ENCODE measurements at regions not wholly inside any gene's neighbourhood (a gene's known extent, or its start where the extent isn't known, plus 50 kb on each side); places are given as distances from the start of the nearest gene placed in this dataset.

DNA sequence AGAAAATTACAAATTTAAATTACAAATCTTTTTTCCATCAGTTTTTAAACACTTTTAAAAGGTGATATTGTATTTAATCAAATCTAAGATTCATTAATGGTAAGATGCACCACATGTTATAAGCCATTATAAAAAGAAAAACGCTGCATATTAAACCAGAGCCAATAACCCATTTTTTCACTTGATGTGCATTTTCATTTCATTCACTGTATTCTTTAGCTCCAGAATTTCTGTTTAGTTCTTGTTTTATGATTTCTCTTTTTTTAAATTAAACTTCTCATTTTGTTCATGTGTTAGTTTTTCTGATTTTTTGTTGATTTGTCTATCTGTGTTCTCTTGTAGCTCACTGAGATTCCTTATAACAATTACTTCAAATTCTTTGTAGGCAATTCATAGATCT, 62.4 kb upstream of the MBOAT2 start:
- Histone ChIP-seq H2BK20ac (ENCODE audit: low read length) (no peak overlapping the region), H3K27me3 (replicated peaks in 1 of 4; ENCODE audit: control insufficient read depth in 3 of 4, extremely low read depth in 1 of 4, insufficient read depth in 3 of 4, low read length in 3 of 4) (no peaks in the 10 kb centered on the region), H2AFZ (ENCODE audit: low read length) (no peak overlapping the region), H3K4me2 (ENCODE audit: insufficient read depth in 1 of 2, low read depth in 2 of 2, low read length in 2 of 2) (no peak overlapping the region), H3K18ac (ENCODE audit: extremely low read depth, low read length) (no peak overlapping the region), H3K23me2 (ENCODE audit: low read depth, low read length) (no peaks in the 10 kb centered on the region), H3K27ac (ENCODE audit: low read depth, low read length) (no peak overlapping the region), H3K56ac (replicated peaks; ENCODE audit: insufficient read length, low read depth, low read length) (no peak overlapping the region), H3K4me3 (ENCODE audit: extremely low read depth in 1 of 4, insufficient read depth in 2 of 4, low read depth in 3 of 4, low read length in 4 of 4) (no peak overlapping the region), H3K36me3 (ENCODE audit: control insufficient read depth in 2 of 4, insufficient read depth in 4 of 4, low read length in 3 of 4) (no peaks in the 10 kb centered on the region), H3K23ac (ENCODE audit: insufficient read length) (no peak overlapping the region), H2BK12ac (ENCODE audit: low read depth, low read length) (no peak overlapping the region), H2BK15ac (ENCODE audit: low read length) (no peak overlapping the region), H3K4ac (replicated peaks; ENCODE audit: insufficient read length, low read depth, low read length) (no peak overlapping the region), H4K8ac (ENCODE audit: extremely low read depth, insufficient read depth, low read length) (no peak overlapping the region), H2BK120ac (replicated peaks; ENCODE audit: low read depth, low read length) (no peak overlapping the region), H4K5ac (ENCODE audit: insufficient read length, low read depth, low read length) (no peak overlapping the region), H3K79me1 (ENCODE audit: low read depth, low read length) (no peaks in the 10 kb centered on the region), H3K9ac (replicated peaks in 1 of 4; ENCODE audit: extremely low read depth in 1 of 4, low read depth in 3 of 4, low read length in 3 of 4) (no peak overlapping the region), H3K14ac (ENCODE audit: insufficient read length) (no peak overlapping the region), H2AK5ac (ENCODE audit: low read depth, low read length) (no peak overlapping the region), H4K20me1 (replicated peaks in 1 of 2; ENCODE audit: control insufficient read depth in 1 of 2, insufficient read depth in 2 of 2, low read length in 2 of 2) (no peaks in the 10 kb centered on the region), H4K91ac (replicated peaks; ENCODE audit: insufficient read length, low read length) (no peak overlapping the region), H3K4me1 (replicated peaks in 1 of 4; ENCODE audit: control insufficient read depth in 3 of 4, insufficient read depth in 4 of 4, low read length in 3 of 4) (no peaks in the 10 kb centered on the region), H2BK5ac (ENCODE audit: low read depth, low read length) (no peak overlapping the region), H3K9me3 (ENCODE audit: insufficient read depth in 2 of 2, low read depth in 1 of 2, low read length in 1 of 2) (no peaks in the 10 kb centered on the region), H3K79me2 (ENCODE audit: control insufficient read depth in 1 of 2, insufficient read depth in 2 of 2, low read length in 2 of 2) (no peaks in the 10 kb centered on the region)
- FAIRE-seq, result no peak
- POLR2A ChIA-PET (ENCODE audit: partially characterized antibody), result no interaction called here
- no peak for DNase-seq (ENCODE audit: low read depth in 1 of 2, low spot score in 2 of 2)
- WGBS, 2 experiments (ENCODE audit: extremely low coverage in 1 of 2, insufficient coverage in 1 of 2, insufficient read length in 1 of 2, insufficient replicate concordance in 2 of 2, low coverage in 1 of 2, low lambda C conversion rate in 2 of 2, missing lambda C conversion rate in 1 of 2), result 86% methylated on average over 1 of the region's 1 CpG; no CpG with 5 or more reads in 1 of the 2 experiments
- CTCF ChIA-PET (ENCODE audit: partially characterized antibody), result interaction anchor here (1.1 to 1.6 kb wide), 3 partner anchors 9 to 74 kb away, joined by 3 to 4 read pairs (median 3); no protein-coding TSS in a partner anchor
- TF ChIP-seq HDAC6 (IDR thresholded peaks at IDR 0.05; ENCODE audit: low read depth, low read length), result no peak
- TF ChIP-seq EZH2 (IDR thresholded peaks at IDR 0.05; ENCODE audit: low read depth, low read length, severe bottlenecking), result no peak

Data from H1 (cell line).